CD14-positive monocyte (primary cell): ENCODE measurements at regions not wholly inside any gene's neighbourhood (a gene's known extent, or its start where the extent isn't known, plus 50 kb on each side); places are given as distances from the start of the nearest gene placed in this dataset.

Experiments used
- DNase-seq, 3 donors: peaks; one replicate each; pipeline ENCODE4 v3.0.0-alpha.2; 2011 to 2022
- H2AFZ ChIP-seq: 2 replicates; pipeline ENCODE4 v1.6.0; 2012; ENCODE audit warnings: mild to moderate bottlenecking, low read depth, low read length, inconsistent platforms; ENCODE audit not compliant: insufficient read depth, poor library complexity, severe bottlenecking
- H3K27ac ChIP-seq, 2 donors: 1 replicate in 1 of 2; 2 replicates in 1 of 2; pipeline ENCODE4 v1.5.1; 2012 to 2013; ENCODE audit warnings: low read length in 2 of 2, control low read depth in 1 of 2, inconsistent platforms in 1 of 2, low read depth in 1 of 2, mild to moderate bottlenecking in 1 of 2
- H3K27me3 ChIP-seq, 2 donors: one replicate each; pipeline versions ENCODE4 v1.6.0 to v1.6.1; 2011 to 2013; ENCODE audit warnings: low read length in 2 of 2; ENCODE audit not compliant: control insufficient read depth in 2 of 2, insufficient read depth in 2 of 2
- H3K36me3 ChIP-seq, 2 donors: replicated peaks in 1 of 2; 1 replicate in 1 of 2; 2 replicates in 1 of 2; pipeline versions ENCODE4 v1.5.1 to v1.6.1; 2012 to 2013; ENCODE audit warnings: low read length in 2 of 2, control low read depth in 1 of 2, inconsistent platforms in 1 of 2, mild to moderate bottlenecking in 1 of 2; ENCODE audit not compliant: insufficient read depth in 2 of 2, control insufficient read depth in 1 of 2
- H3K4me1 ChIP-seq, 2 donors: 1 replicate in 1 of 2; 2 replicates in 1 of 2; pipeline versions ENCODE4 v1.5.1 to v1.6.1; 2012 to 2013; ENCODE audit warnings: low read length in 2 of 2, control low read depth in 1 of 2, inconsistent platforms in 1 of 2, mild to moderate bottlenecking in 1 of 2, moderate library complexity in 1 of 2; ENCODE audit not compliant: insufficient read depth in 2 of 2, control insufficient read depth in 1 of 2
- H3K4me2 ChIP-seq: replicated peaks from 2 replicates; pipeline ENCODE3; 2012; ENCODE audit warnings: low read length, moderate library complexity, mild to moderate bottlenecking; ENCODE audit not compliant: poor library complexity, severe bottlenecking; ENCODE audit errors: extremely low read depth
- H3K4me3 ChIP-seq, 3 experiments: fragments of 200-600 bp in 1 of 3; sonication (generic) in 1 of 3; replicated peaks in 1 of 3; 1 replicate in 2 of 3; 2 replicates in 1 of 3; pipeline ENCODE4 v1.5.1; 2011 to 2013; ENCODE audit warnings: low read length in 3 of 3, mild to moderate bottlenecking in 3 of 3, control low read depth in 2 of 3, low read depth in 2 of 3, inconsistent platforms in 1 of 3, moderate library complexity in 1 of 3
- H3K79me2 ChIP-seq: 2 replicates; pipeline ENCODE4 v1.6.0; 2012; ENCODE audit warnings: mild to moderate bottlenecking, control low read depth, inconsistent platforms, low read length, moderate library complexity; ENCODE audit not compliant: insufficient read depth
- H3K9ac ChIP-seq: 2 replicates; pipeline ENCODE4 v1.6.0; 2017; ENCODE audit warnings: low read length, mild to moderate bottlenecking; ENCODE audit not compliant: insufficient read depth, poor library complexity, severe bottlenecking
- H3K9me3 ChIP-seq, 2 donors: replicated peaks in 1 of 2; 1 replicate in 1 of 2; 2 replicates in 1 of 2; pipeline versions ENCODE4 v1.5.1 to v1.6.1; 2012 to 2013; ENCODE audit warnings: low read length in 2 of 2, control low read depth in 1 of 2; ENCODE audit not compliant: control insufficient read depth in 1 of 2, insufficient read depth in 1 of 2
- H4K20me1 ChIP-seq: 2 replicates; pipeline ENCODE4 v1.6.0; 2012; ENCODE audit warnings: mild to moderate bottlenecking, low read length, control low read depth, moderate library complexity; ENCODE audit not compliant: insufficient read depth
- H3K27ac Mint-ChIP-seq, 7 donors: one replicate each; pipeline ENCODE4 v1.8.0; 2020; ENCODE audit warnings: mild to moderate bottlenecking in 7 of 7, mixed read lengths in 7 of 7, moderate library complexity in 6 of 7, inconsistent platforms in 2 of 7
- H3K27me3 Mint-ChIP-seq, 3 donors: one replicate each; pipeline ENCODE4 v1.8.0; 2021 to 2022; ENCODE audit warnings: low read depth in 3 of 3, mild to moderate bottlenecking in 3 of 3, mixed read lengths in 3 of 3, moderate library complexity in 3 of 3, inconsistent platforms in 1 of 3
- H3K36me3 Mint-ChIP-seq, 2 donors: one replicate each; pipeline ENCODE4 v1.8.0; 2020; ENCODE audit warnings: mixed read lengths in 2 of 2, inconsistent platforms in 1 of 2, mild to moderate bottlenecking in 1 of 2
- H3K4me1 Mint-ChIP-seq: one replicate; pipeline ENCODE4 v1.8.0; 2020; ENCODE audit warnings: mild to moderate bottlenecking, mixed read lengths
- H3K4me3 Mint-ChIP-seq, 2 donors: one replicate each; pipeline ENCODE4 v1.8.0; 2020; ENCODE audit warnings: mild to moderate bottlenecking in 2 of 2, mixed read lengths in 2 of 2, moderate library complexity in 1 of 2
- H3K9me3 Mint-ChIP-seq, 7 donors: one replicate each; pipeline ENCODE4 v1.8.0; 2020 to 2022; ENCODE audit warnings: mixed read lengths in 7 of 7, mild to moderate bottlenecking in 6 of 7, moderate library complexity in 6 of 7, inconsistent platforms in 2 of 7
- WGBS: methylation state at CpG from one replicate; pipeline ENCODE4 v1.1.5; 2013; ENCODE audit warnings: missing lambda C conversion rate; ENCODE audit not compliant: insufficient coverage; 5-methylcytosine and 5-hydroxymethylcytosine counted together
- intact Hi-C, 2 donors: fragments of 100-400 bp; cut with micrococcal nuclease; formaldehyde crosslinking; loops; one replicate each; pipeline versions ENCODE4 v1.15.0 to v1.15.1; 2023
- TF ChIP-seq, protein P1 (sequence below): fragments of 200-600 bp; IDR thresholded peaks from one replicate; pipeline ENCODE4 v1.8.0; 2022; ENCODE audit warnings: antibody characterized with exemption, mild to moderate bottlenecking

DNA sequence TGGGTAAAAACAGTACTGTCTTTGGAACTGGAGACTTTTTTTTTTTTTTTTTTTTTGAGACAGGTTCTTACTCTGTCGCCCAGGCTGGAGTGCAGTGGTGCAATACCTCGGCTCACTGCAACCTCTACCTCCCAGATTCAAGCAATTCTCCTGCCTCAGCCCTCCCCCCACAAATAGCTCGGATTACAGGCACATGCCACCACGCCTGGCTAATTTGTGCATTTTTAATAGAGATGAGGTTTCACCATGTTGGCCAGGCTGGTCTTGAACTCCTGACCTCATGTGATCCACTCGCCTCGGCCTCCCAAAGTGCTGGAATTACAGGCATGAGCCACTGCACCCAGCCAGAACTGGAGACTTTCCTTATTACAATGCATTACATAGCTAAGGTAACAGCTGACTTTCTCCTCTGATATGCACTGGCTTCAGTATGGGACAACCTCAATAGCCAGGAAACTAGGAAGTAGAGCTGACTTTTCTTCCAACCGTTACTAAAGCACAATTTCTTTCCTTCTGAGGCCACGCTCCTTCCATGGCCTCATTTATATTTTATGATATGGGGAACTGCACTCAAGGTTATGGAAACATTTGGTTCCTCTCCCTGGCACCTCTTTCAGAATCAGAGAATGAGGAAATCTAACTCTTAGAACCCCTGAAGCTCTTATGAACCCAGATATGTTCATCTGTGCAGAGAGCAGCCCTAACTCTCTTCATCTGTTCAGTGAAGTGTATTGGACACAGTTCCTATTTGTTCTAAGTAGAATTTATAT is 53.5 kb upstream of the FAM9B start:
- H3K4me1 ChIP-seq: peaks cover 51 to 52% of the 10 kb centered on the region in 2 donors
- no peak overlapping the region for H3K4me2 ChIP-seq
- H3K36me3 Mint-ChIP-seq: no peaks in the 10 kb centered on the region
- no peak overlapping the region for H3K4me3 Mint-ChIP-seq
- no peaks in the 10 kb centered on the region for H3K79me2 ChIP-seq
- H3K27me3 Mint-ChIP-seq: peaks cover 0 to 17% (median 0%) of the 10 kb centered on the region in 3 donors
- H3K4me3 ChIP-seq: no peak overlapping the region
- intact Hi-C loops: no loop called here
- H3K27ac ChIP-seq: peak overlapping the region; percentile 12 to 47
- TF ChIP-seq, protein P1, sequence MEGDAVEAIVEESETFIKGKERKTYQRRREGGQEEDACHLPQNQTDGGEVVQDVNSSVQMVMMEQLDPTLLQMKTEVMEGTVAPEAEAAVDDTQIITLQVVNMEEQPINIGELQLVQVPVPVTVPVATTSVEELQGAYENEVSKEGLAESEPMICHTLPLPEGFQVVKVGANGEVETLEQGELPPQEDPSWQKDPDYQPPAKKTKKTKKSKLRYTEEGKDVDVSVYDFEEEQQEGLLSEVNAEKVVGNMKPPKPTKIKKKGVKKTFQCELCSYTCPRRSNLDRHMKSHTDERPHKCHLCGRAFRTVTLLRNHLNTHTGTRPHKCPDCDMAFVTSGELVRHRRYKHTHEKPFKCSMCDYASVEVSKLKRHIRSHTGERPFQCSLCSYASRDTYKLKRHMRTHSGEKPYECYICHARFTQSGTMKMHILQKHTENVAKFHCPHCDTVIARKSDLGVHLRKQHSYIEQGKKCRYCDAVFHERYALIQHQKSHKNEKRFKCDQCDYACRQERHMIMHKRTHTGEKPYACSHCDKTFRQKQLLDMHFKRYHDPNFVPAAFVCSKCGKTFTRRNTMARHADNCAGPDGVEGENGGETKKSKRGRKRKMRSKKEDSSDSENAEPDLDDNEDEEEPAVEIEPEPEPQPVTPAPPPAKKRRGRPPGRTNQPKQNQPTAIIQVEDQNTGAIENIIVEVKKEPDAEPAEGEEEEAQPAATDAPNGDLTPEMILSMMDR: no peak
- peaks cover 0 to under 1% (median 0%) of the 10 kb centered on the region in 7 donors for H3K9me3 Mint-ChIP-seq
- WGBS: 100% methylated on average over 1 of the region's 8 CpGs
- no peak overlapping the region for H2AFZ ChIP-seq
- H3K4me1 Mint-ChIP-seq: peaks cover 48% of the 10 kb centered on the region
- H4K20me1 ChIP-seq: no peaks in the 10 kb centered on the region
- H3K9ac ChIP-seq: no peak overlapping the region
- H3K27me3 ChIP-seq: peaks cover 0 to 2% of the 10 kb centered on the region in 2 donors
- peak; percentile 9 to 15 (median 14) for DNase-seq
- no peaks in the 10 kb centered on the region for H3K9me3 ChIP-seq
- no peaks in the 10 kb centered on the region for H3K36me3 ChIP-seq
- H3K27ac Mint-ChIP-seq: peak overlapping the region in 5 of 7 donors; percentile 26 to 94 (median 49)

DNA sequence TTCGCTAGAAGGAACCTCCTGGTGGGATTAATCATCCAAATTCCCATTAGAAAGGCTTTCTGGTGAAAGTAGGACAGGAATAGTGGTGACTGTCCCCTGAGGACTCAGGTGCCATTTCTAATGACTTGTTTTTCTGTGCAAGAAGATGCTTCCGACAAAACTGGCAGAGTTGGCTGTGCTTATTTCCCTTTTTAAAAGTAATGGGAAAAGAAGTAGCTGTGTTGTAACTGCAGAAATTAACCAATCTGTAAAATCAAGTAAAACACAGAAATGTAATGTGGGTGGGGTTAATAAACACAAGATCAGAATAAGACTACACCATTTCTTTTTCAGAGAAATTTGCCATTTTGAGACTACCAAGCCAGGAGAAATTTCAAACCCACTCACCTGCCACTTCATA is 55.0 kb upstream of the FAM9B start:
- H3K36me3 Mint-ChIP-seq: no peaks in the 10 kb centered on the region
- peaks cover 48% of the 10 kb centered on the region for H3K4me1 Mint-ChIP-seq
- Histone ChIP-seq H3K4me1 (peaks cover 51 to 52% of the 10 kb centered on the region in 2 donors), H3K27me3 (peaks cover 0 to 2% of the 10 kb centered on the region in 2 donors), H3K9me3 (no peaks in the 10 kb centered on the region), H3K4me2 (peak overlapping the region; percentile 30), H4K20me1 (no peaks in the 10 kb centered on the region), H3K79me2 (no peaks in the 10 kb centered on the region), H3K36me3 (no peaks in the 10 kb centered on the region), H3K27ac (peak overlapping the region; percentile 64 to 69), H3K9ac (no peak overlapping the region), H2AFZ (no peak overlapping the region), H3K4me3 (peak overlapping the region in 1 of 3 experiments; percentile 11)
- no CpG with 5 or more reads among the region's 2 CpGs for WGBS
- H3K27me3 Mint-ChIP-seq: peaks cover 0 to 21% (median 0%) of the 10 kb centered on the region in 3 donors
- peak overlapping the region; percentile 57 to 94 (median 80) for H3K27ac Mint-ChIP-seq
- intact Hi-C loops: no loop called here
- DNase-seq: peak; percentile 16 to 39 (median 36)
- no peak overlapping the region for H3K4me3 Mint-ChIP-seq
- TF ChIP-seq, protein P1: no peak
- H3K9me3 Mint-ChIP-seq: no peaks in the 10 kb centered on the region
